VCaP (cell line): ENCODE measurements at regions not wholly inside any gene's neighbourhood (a gene's known extent, or its start where the extent isn't known, plus 50 kb on each side); places are given as distances from the start of the nearest gene placed in this dataset.
A peak's percentile ranks its signal among the peaks of the same experiment; 100 is the strongest.

ENCODE experiments used
- H3K27ac ChIP-seq: fragments of 450-650 bp; 2 replicates; pipeline ENCODE4 v1.5.1; 2017
- TF ChIP-seq, protein P1 (sequence below): fragments of 450-650 bp; conservative IDR thresholded peaks from 2 replicates; pipeline ENCODE4 v1.5.1; 2017; ENCODE audit warnings: mild to moderate bottlenecking, moderate library complexity

DNA sequence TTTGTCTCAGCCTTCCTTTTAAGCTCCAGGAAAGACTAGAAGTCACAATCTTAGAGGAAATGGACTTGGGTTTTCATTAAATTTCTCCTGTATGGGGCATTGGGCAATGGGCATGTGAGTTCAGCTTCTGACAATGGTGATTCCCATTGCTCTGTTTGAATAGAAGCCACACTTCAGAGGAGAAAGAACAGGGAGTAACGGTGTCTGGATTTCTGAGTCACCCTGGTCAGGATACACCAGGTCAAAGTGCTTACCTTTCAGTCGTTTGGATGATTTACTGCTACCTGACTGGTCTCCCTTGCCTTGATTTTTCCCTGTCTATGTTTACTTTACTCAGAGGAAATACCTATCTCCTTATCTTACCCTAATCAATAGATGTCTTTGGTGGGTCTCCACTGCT lies 111.7 kb upstream of the VEPH1 start:
- TF ChIP-seq, protein P1, sequence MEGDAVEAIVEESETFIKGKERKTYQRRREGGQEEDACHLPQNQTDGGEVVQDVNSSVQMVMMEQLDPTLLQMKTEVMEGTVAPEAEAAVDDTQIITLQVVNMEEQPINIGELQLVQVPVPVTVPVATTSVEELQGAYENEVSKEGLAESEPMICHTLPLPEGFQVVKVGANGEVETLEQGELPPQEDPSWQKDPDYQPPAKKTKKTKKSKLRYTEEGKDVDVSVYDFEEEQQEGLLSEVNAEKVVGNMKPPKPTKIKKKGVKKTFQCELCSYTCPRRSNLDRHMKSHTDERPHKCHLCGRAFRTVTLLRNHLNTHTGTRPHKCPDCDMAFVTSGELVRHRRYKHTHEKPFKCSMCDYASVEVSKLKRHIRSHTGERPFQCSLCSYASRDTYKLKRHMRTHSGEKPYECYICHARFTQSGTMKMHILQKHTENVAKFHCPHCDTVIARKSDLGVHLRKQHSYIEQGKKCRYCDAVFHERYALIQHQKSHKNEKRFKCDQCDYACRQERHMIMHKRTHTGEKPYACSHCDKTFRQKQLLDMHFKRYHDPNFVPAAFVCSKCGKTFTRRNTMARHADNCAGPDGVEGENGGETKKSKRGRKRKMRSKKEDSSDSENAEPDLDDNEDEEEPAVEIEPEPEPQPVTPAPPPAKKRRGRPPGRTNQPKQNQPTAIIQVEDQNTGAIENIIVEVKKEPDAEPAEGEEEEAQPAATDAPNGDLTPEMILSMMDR: no peak
- H3K27ac ChIP-seq: no peak overlapping the region

DNA sequence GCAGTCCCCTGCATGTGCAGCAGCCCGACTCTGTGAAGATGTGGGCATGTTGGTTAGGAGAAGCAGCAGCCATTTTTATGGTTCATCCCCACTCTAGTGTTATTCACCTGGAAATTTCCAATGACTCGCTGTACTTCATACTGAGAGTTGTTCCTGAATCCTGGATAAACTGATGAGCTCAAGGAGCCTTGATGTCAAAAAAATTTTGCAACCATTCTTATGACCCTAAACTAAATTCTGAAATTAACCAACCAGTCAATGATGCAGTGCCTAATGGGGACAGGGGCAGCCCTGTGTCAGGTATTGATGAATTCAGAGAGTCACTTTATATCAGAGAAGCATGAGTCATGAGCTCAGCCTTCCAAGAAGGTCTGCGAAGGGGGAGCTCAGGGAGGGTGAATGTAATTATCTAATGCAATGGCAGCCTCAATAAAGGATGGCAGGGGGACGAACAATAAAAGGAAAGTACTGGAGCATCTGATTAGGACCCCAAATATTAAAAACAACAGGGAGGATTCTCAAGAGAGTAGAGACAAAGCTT lies 108.4 kb upstream of the VEPH1 start:
- H3K27ac ChIP-seq: no peak overlapping the region
- TF ChIP-seq, protein P1: no peak

DNA sequence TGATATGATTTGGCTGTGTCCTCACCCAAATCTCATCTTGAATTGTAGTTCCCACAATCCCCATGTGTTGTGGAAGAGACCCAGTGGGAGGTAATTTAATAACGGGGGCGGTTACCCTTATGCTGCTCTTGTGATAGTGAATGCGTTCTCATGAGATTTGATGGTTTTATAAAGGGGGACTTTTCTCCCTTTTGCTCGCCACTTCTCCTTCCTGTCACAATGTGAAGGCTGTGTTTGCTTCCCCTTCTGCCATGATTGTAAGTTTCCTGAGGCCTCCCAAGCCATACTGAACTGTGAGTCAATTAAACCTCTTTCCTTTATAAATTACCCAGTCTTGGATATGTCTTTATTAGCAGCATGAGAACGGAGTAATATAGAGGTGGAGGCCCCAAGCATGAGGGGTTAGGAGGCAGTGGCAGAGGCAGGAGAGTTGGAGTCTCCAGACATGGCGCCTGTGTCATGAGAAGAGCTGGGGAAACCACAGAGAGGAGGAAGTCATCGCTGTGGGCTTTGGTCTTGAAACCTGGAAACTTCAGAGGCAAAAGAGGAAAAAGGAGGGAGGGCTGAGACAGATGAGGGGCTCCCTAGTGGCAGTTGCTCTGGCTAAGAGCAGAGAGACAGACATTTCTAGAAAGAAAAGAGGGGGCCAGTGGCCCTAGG lies 107.8 kb upstream of the VEPH1 start:
- H3K27ac ChIP-seq: no peak overlapping the region
- TF ChIP-seq, protein P1: no peak

DNA sequence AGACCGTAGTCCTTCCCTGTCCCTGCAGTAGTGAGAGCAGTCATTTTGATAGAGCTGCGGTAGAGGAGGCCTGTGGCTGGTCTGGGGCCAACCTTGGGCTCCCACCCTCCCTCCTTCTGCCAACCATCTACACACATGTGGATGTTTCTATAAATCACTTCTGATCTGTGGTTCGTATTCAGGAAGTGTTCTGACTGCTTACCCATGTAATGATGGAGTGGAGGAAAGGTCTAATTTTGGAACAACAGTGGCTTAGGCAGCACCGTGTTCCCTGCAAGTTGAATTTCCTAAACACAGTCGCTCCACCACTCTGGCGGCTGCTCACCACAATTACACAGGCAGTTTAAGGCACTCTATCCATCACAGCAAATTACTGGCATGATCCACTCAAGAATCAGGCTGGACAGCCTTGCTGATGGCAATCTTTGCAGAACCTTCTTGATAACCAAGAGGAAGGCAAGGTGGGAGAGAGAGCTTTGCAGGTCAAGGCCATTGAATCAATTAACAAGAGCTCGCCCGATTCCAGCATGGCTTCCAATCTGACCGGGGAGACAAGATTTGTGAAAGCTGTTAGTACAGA lies 104.7 kb upstream of the VEPH1 start:
- H3K27ac ChIP-seq: no peak overlapping the region
- TF ChIP-seq, protein P1: no peak

DNA sequence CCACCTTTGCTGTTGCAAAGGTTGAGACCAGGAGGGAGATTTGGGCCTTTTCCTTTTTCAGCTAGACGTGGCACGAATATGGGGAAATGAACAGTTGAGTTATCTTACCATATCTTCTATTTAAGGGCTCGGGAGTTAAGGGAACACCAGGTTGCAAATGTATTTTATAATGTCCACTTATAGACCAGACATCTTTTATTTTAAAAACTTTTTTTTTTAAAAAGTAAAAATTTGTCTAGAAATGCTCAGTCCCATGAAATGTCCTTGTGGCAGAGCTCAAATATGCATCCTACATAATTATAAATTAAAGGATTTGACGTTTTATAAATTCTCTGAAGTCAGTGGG lies 103.6 kb upstream of the VEPH1 start:
- TF ChIP-seq, protein P1: peak; percentile 66
- no peak overlapping the region for H3K27ac ChIP-seq

DNA sequence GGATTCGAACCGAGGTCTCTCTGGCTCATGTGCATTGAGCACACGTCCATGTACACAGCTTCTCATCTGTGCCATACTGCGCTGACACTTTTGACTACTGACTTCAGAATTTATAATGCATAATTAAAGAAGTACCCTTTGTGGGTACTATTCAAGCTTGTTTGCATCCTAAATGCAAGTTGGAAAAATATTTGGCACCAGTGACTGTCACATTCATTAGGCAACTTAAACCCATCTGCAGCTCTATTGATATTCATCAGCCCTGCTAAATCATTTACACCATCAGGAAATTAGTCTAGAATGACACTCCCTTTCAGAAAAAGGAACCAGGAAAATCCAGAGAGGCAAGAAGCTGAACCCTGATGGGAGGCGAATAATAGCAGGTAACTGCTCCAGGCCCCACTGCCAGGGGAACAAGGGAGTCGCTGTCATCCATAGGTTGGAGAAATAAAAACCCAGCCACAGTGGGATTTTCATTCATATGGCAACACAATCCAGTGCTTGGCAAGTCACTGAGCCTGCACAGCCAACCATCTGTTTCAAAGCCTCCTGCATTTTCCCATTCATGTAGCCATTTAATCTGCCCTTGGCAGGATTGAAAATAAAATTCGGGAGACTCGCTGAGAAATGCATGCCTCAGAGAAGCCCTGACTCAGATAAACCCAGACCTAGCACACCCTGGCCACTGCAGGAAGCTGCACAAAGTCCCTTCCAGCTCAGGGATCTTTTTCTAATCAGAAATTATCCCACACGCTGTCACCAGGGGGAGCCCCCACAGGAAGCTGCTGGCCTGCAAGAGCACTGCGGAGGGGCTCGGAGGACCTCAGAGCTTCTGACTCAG lies 103.0 kb upstream of the VEPH1 start:
- no peak overlapping the region for H3K27ac ChIP-seq
- TF ChIP-seq, protein P1: peak; percentile 92

DNA sequence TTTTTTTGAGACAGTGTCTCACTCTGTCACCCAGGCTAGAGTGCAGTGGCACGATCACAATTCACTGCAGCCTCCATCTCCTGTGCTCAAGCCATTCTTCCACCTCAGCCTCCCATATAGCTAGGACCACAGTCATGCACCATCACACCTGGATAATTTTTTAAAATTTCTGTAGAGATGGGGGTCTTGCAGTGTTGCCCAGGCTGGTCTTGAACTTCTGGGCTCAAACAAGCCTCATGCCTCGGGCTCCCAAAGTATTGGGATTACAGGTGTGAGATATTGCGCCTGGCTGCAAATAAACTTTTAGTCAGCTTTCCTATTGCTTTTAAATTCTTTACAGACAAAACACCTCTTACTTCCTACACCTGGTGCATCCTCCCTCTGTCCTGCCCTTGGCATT lies 102.1 kb upstream of the VEPH1 start:
- TF ChIP-seq, protein P1: no peak
- no peak overlapping the region for H3K27ac ChIP-seq
